Uterus (tissue), 3 donors: ENCODE measurements at regions not wholly inside any gene's neighbourhood (a gene's known extent, or its start where the extent isn't known, plus 50 kb on each side); places are given as distances from the start of the nearest gene placed in this dataset.
A peak's percentile ranks its signal among the peaks of the same experiment; 100 is the strongest.

Source experiments
- DNase-seq, 2 donors: peaks; one replicate each; pipeline ENCODE4 v3.0.0-alpha.2; 2019 to 2020
- H3K27ac ChIP-seq, 2 donors: fragments of 200-600 bp; sonication (generic); 1 replicate in 1 of 2; 2 replicates in 1 of 2; pipeline ENCODE4 v1.5.1; 2016 to 2018
- H3K27me3 ChIP-seq, 2 donors: fragments of 200-600 bp; sonication (generic); one replicate each; pipeline ENCODE4 v1.5.1; 2018 to 2019; ENCODE audit warnings: control low read depth in 1 of 2
- H3K36me3 ChIP-seq, 2 donors: fragments of 200-600 bp; sonication (generic); one replicate each; pipeline ENCODE4 v1.5.1; 2019; ENCODE audit warnings: control low read depth in 1 of 2
- H3K4me1 ChIP-seq, 2 donors: fragments of 200-600 bp; sonication (generic); one replicate each; pipeline ENCODE4 v1.5.1; 2018 to 2019; ENCODE audit warnings: control low read depth in 1 of 2
- H3K4me3 ChIP-seq, 2 donors: fragments of 200-600 bp; sonication (generic); 1 replicate in 1 of 2; 2 replicates in 1 of 2; pipeline ENCODE4 v1.5.1; 2018 to 2019; ENCODE audit warnings: mild to moderate bottlenecking in 1 of 2
- H3K9me3 ChIP-seq, 2 donors: fragments of 200-600 bp; sonication (generic); one replicate each; pipeline ENCODE4 v1.5.1; 2019; ENCODE audit warnings: control low read depth in 1 of 2
- POLR2A ChIP-seq, 2 donors: fragments of 450-650 bp; IDR thresholded peaks; one replicate each; pipeline ENCODE4 v1.6.1; 2016; ENCODE audit warnings: antibody characterized with exemption in 2 of 2, mild to moderate bottlenecking in 1 of 2, moderate library complexity in 1 of 2
- intact Hi-C: fragments of 100-400 bp; cut with DNase I; formaldehyde crosslinking; loops from one replicate; pipeline ENCODE4 v1.15.1; 2023; ENCODE audit warnings: low total_unique reads
- TF ChIP-seq, protein P1 (sequence below), 4 experiments: fragments of 200-600 bp in 2 of 4; fragments of 450-650 bp in 2 of 4; sonication (generic) in 2 of 4; IDR thresholded peaks; one replicate each; pipeline ENCODE4 v1.5.1; 2016 to 2019; ENCODE audit warnings: antibody characterized with exemption in 4 of 4, mild to moderate bottlenecking in 2 of 4, moderate library complexity in 1 of 4
- donor health status: DM: yes; HTN: yes; CAD: no.

GRCh38 chr6:43944908-43945767, 175.1 kb downstream of the VEGFA start:
- TF ChIP-seq, protein P1, sequence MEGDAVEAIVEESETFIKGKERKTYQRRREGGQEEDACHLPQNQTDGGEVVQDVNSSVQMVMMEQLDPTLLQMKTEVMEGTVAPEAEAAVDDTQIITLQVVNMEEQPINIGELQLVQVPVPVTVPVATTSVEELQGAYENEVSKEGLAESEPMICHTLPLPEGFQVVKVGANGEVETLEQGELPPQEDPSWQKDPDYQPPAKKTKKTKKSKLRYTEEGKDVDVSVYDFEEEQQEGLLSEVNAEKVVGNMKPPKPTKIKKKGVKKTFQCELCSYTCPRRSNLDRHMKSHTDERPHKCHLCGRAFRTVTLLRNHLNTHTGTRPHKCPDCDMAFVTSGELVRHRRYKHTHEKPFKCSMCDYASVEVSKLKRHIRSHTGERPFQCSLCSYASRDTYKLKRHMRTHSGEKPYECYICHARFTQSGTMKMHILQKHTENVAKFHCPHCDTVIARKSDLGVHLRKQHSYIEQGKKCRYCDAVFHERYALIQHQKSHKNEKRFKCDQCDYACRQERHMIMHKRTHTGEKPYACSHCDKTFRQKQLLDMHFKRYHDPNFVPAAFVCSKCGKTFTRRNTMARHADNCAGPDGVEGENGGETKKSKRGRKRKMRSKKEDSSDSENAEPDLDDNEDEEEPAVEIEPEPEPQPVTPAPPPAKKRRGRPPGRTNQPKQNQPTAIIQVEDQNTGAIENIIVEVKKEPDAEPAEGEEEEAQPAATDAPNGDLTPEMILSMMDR (IDR thresholded peaks at IDR 0.05) = no peak
- TF ChIP-seq POLR2A (IDR thresholded peaks at IDR 0.05) = no peak
- no peak overlapping the region for H3K4me3 ChIP-seq
- intact Hi-C loops = no loop called here
- no peaks in the 10 kb centered on the region for H3K27me3 ChIP-seq
- DNase-seq = no peak
- H3K36me3 ChIP-seq = no peaks in the 10 kb centered on the region
- no peaks in the 10 kb centered on the region for H3K4me1 ChIP-seq
- H3K27ac ChIP-seq = no peak overlapping the region
- H3K9me3 ChIP-seq = peaks cover 0 to 12% of the 10 kb centered on the region in 2 donors

- peak in 1 of 2 donors; percentile 8 for DNase-seq
- no peak overlapping the region for H3K27ac ChIP-seq
- H3K4me1 ChIP-seq = no peaks in the 10 kb centered on the region
- H3K36me3 ChIP-seq = no peaks in the 10 kb centered on the region
- H3K4me3 ChIP-seq = no peak overlapping the region
- H3K27me3 ChIP-seq = no peaks in the 10 kb centered on the region
- TF ChIP-seq POLR2A (IDR thresholded peaks at IDR 0.05) = no peak
- TF ChIP-seq, protein P1 (IDR thresholded peaks at IDR 0.05) = no peak
- H3K9me3 ChIP-seq = peaks cover 0 to 12% of the 10 kb centered on the region in 2 donors
- intact Hi-C loops = no loop called here
Measured at GRCh38 chr6:43943781-43944250, 173.8 kb downstream of the VEGFA start.

DNA sequence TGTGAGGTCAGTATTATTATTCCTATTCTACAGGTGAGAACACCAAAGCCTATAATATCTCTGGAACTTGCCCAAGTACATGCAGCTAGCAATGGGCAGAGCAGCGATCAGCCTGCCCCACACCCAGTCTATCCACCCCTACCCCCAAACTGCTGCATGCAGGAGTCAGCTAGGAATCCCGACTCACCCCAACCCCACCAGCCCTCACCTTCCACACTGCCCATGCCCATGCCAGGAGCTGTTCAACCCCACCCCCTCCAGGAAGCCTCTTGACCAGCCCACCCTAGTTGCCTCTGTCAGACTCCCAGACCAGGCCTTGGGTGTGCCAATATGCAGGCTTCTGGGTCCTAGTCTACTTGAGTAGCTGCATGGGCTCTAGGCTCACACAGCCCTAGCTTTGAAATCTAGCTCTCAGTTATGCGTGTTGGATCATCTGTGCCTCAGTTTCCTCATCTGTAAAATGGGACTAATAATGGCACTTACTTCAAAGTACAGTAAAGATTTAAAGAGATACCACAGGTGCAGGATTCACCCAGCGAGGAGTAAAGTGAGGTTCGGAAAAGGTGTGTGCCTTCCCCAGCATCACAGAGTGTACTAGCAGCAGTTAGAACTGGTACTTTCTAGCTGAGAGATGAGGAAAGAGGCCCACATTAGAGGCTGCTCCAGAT, 173.2 kb downstream of the VEGFA start:
- Histone ChIP-seq H3K9me3 (peaks cover 0 to 12% of the 10 kb centered on the region in 2 donors), H3K27me3 (no peaks in the 10 kb centered on the region), H3K36me3 (no peaks in the 10 kb centered on the region), H3K4me3 (no peak overlapping the region), H3K27ac (no peak overlapping the region), H3K4me1 (no peaks in the 10 kb centered on the region)
- TF ChIP-seq POLR2A (IDR thresholded peaks at IDR 0.05) = no peak
- TF ChIP-seq, protein P1 (IDR thresholded peaks at IDR 0.05) = no peak
- intact Hi-C loops = no loop called here
- DNase-seq = no peak

DNA sequence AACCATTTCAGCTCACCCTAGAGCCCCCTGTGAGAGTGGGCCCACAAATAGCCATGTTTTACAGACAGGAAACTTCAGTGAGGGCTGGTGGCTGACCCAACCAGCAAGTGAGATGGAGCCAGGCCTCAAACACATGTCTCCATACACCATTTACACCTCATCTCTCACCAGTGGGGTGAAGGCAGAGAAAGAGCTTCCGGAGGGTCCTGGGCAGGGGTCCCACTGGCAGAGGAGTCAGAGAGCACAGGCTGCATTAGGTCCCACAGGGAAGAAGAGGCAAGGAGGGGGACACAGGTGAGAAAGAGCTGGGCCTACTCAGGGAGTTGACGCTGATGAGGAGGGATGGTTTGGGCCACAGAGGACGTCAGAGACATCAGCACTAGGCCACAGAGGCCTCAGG, 172.6 kb downstream of the VEGFA start:
- TF ChIP-seq, protein P1 (IDR thresholded peaks at IDR 0.05) = no peak
- TF ChIP-seq POLR2A (IDR thresholded peaks at IDR 0.05) = no peak
- intact Hi-C loops = no loop called here
- Histone ChIP-seq H3K4me3 (no peak overlapping the region), H3K27me3 (no peaks in the 10 kb centered on the region), H3K36me3 (no peaks in the 10 kb centered on the region), H3K27ac (no peak overlapping the region), H3K4me1 (no peaks in the 10 kb centered on the region), H3K9me3 (peaks cover 0 to 12% of the 10 kb centered on the region in 2 donors)
- DNase-seq = no peak

DNA sequence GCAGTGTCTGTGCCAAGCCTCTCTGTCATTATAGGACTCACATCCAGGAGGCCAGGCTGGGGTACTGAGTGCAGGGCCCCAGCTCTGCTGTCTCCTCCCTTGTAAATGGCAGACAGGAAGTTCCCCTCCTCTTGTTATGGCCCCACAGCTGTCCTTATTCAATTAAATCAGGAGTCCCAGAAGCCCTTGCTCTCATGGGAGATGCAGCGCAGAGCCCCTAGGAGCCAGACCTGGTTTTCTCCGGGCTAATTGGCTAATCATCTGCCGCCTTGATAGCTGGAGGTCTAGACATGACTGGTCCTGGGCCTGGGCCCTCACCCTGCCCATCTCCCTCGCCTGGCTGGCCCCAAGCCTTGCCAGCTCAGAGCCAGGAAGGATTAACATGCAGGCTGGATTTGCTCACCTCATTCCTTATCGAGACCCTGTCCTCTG, 172.0 kb downstream of the VEGFA start:
- Histone ChIP-seq H3K4me3 (no peak overlapping the region), H3K27me3 (no peaks in the 10 kb centered on the region), H3K27ac (no peak overlapping the region), H3K4me1 (no peaks in the 10 kb centered on the region), H3K36me3 (no peaks in the 10 kb centered on the region), H3K9me3 (peaks cover 0 to 12% of the 10 kb centered on the region in 2 donors)
- peak in 1 of 2 donors; percentile 11 for DNase-seq
- TF ChIP-seq POLR2A (IDR thresholded peaks at IDR 0.05) = no peak
- TF ChIP-seq, protein P1 (IDR thresholded peaks at IDR 0.05) = no peak
- intact Hi-C loops = no loop called here
